ENCODE measurements at regions not wholly inside any gene's neighbourhood (a gene's known extent, or its start where the extent isn't known, plus 50 kb on each side); places are given as distances from the start of the nearest gene placed in this dataset.
"Not testable (repeated sequence)": the region's sequence is repeated elsewhere in the genome, so short reads cannot be mapped to it uniquely, and the experiment has no call there.

GRCh38 chr6:139961190-139961589, 586.7 kb upstream of the CITED2 start:
- Histone ChIP-seq H3K4me3 (ENCODE audit: low read length) (no peak overlapping the region), H3K4me1 (ENCODE audit: control insufficient read depth, insufficient read depth, low read length) (peaks cover 10% of the 10 kb centered on the region)

GRCh38 chr6:139960671-139961070, 586.2 kb upstream of the CITED2 start:
- no peaks in the 10 kb centered on the region for H3K27me3 ChIP-seq (replicated peaks; ENCODE audit: control insufficient read depth, insufficient read depth, low read length)
- no peaks in the 10 kb centered on the region for H3K36me3 ChIP-seq (ENCODE audit: control insufficient read depth, insufficient read depth, low read length, severe bottlenecking)
- H3K9ac ChIP-seq (ENCODE audit: low read length), result no peak overlapping the region
- no peak for DNase-seq (ENCODE audit: low read depth)
- no peak overlapping the region for H3K4me3 ChIP-seq (ENCODE audit: low read length)
- peaks cover 11% of the 10 kb centered on the region for H3K9me3 ChIP-seq (ENCODE audit: control insufficient read depth, low read length)
- peaks cover 9% of the 10 kb centered on the region for H3K4me1 ChIP-seq (ENCODE audit: control insufficient read depth, insufficient read depth, low read length)

More at GRCh38 chr6:139961190-139961589, 586.7 kb upstream of the CITED2 start:
- peaks cover 11% of the 10 kb centered on the region for H3K9me3 ChIP-seq (ENCODE audit: control insufficient read depth, low read length)
- no peak for DNase-seq (ENCODE audit: low read depth)
- H3K9ac ChIP-seq (ENCODE audit: low read length), result no peak overlapping the region
- no peaks in the 10 kb centered on the region for H3K36me3 ChIP-seq (ENCODE audit: control insufficient read depth, insufficient read depth, low read length, severe bottlenecking)
- no peaks in the 10 kb centered on the region for H3K27me3 ChIP-seq (replicated peaks; ENCODE audit: control insufficient read depth, insufficient read depth, low read length)

DNA sequence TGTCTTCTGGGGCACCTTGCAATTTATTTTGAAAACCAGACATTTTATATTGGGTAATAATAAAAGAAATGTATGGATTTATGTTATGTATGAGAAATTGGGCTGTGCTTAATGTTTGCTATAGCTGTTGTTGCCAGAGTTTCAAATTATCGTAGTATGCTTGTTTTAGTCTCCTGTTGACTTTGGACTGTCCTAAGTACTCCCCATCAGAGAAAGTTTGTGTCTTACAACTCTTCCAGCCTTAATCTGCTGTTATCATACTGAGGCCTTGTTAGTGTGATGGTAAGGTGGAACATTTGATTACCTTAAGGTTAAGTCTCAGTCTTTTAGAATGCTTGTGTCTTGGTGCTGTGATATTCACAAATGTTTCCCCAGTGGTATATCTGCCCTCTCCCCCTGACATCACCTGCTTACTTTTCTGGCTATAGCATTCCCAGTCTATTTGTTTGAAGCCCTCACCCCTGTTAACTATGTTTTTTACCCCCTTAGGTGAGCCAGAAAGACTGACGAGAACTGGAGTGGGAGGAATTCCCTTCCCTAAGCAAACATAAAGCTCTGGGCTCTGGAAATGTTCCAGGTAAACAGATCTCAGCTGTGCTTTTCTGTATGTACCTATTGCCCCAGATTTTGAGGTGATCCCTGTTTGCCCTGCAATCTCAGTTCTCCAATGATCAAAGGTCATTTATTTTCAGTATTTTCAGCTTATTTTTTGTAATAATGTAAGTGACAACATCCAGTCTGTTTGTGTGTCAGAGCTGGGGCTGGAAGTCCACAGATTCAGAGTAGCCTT, 581.1 kb upstream of the CITED2 start:
- Histone ChIP-seq H3K27me3 (replicated peaks; ENCODE audit: control insufficient read depth, insufficient read depth, low read length) (no peaks in the 10 kb centered on the region), H3K4me3 (ENCODE audit: low read length) (no peak overlapping the region), H3K9me3 (ENCODE audit: control insufficient read depth, low read length) (peaks cover 20% of the 10 kb centered on the region), H3K4me1 (ENCODE audit: control insufficient read depth, insufficient read depth, low read length) (no peaks in the 10 kb centered on the region), H3K9ac (ENCODE audit: low read length) (no peak overlapping the region), H3K36me3 (ENCODE audit: control insufficient read depth, insufficient read depth, low read length, severe bottlenecking) (no peaks in the 10 kb centered on the region)
- DNase-seq (ENCODE audit: low read depth), result no peak

DNA sequence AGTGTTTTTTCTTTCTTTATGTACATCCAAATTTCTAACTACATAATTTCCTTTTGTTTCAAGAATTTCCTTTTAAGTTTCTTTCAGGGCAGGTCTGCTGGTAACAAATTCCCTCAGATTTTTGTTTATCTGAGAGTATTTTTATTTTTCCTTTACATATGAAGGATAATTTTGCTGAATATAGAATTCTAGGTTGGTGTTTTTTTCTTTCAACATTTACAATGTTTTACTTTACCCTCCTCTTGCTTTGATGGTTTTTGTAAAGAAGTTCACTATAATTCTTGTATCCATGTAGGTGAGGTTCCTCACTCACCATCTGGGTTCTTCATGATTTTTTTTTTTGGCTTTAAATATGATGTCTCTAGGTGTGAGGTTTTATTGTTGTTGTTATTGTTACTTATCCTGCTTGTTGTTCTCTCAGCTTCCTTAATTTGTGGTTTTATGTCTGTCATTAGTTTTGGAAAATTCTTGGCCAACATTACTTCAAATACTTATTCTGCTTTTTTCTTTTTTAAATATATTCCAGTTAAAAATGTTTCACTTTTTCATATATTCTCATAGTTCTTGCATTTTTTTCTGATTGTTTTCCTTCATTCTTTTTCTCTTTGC, 580.1 kb upstream of the CITED2 start:
- no peak overlapping the region for H3K4me3 ChIP-seq (ENCODE audit: low read length)
- no peak overlapping the region for H3K9ac ChIP-seq (ENCODE audit: low read length)
- H3K9me3 ChIP-seq (ENCODE audit: control insufficient read depth, low read length), result peaks cover 20% of the 10 kb centered on the region
- H3K4me1 ChIP-seq (ENCODE audit: control insufficient read depth, insufficient read depth, low read length), result no peaks in the 10 kb centered on the region
- H3K27me3 ChIP-seq (replicated peaks; ENCODE audit: control insufficient read depth, insufficient read depth, low read length), result no peaks in the 10 kb centered on the region
- DNase-seq (ENCODE audit: low read depth), result no peak
- H3K36me3 ChIP-seq (ENCODE audit: control insufficient read depth, insufficient read depth, low read length, severe bottlenecking), result no peaks in the 10 kb centered on the region

DNA sequence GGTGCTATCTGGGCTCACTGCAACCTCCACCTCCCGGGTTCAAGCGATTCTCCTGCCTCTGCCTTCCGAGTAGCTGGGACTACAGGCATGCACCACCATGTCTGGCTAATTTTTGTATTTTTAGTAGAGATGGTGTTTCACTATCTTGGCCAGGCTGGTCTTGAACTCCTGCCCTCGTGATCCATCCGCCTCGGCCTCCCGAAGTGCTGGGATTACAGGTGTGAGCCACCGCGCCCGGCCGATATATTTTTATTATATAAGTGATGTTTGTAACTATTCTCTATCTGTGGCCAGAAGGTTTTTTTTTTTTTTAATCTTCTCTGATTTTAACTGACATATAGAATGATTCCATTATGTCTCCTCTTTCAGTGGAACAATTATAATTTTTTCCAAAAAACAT, 579.3 kb upstream of the CITED2 start:
- not testable (repeated sequence) for H3K36me3 ChIP-seq (ENCODE audit: control insufficient read depth, insufficient read depth, low read length, severe bottlenecking); DNase-seq (ENCODE audit: low read depth); H3K4me1 ChIP-seq (ENCODE audit: control insufficient read depth, insufficient read depth, low read length); H3K27me3 ChIP-seq (replicated peaks; ENCODE audit: control insufficient read depth, insufficient read depth, low read length); H3K4me3 ChIP-seq (ENCODE audit: low read length); H3K9ac ChIP-seq (ENCODE audit: low read length)
- peaks cover 23% of the 10 kb centered on the region for H3K9me3 ChIP-seq (ENCODE audit: control insufficient read depth, low read length)

- H3K9ac ChIP-seq (ENCODE audit: low read length), result no peak overlapping the region
- peaks cover 12% of the 10 kb centered on the region for H3K9me3 ChIP-seq (ENCODE audit: control insufficient read depth, low read length)
- H3K4me1 ChIP-seq (ENCODE audit: control insufficient read depth, insufficient read depth, low read length), result no peaks in the 10 kb centered on the region
- no peaks in the 10 kb centered on the region for H3K27me3 ChIP-seq (replicated peaks; ENCODE audit: control insufficient read depth, insufficient read depth, low read length)
- DNase-seq (ENCODE audit: low read depth), result no peak
- H3K36me3 ChIP-seq (ENCODE audit: control insufficient read depth, insufficient read depth, low read length, severe bottlenecking), result no peaks in the 10 kb centered on the region
- no peak overlapping the region for H3K4me3 ChIP-seq (ENCODE audit: low read length)
These were observed 576.7 kb upstream of the CITED2 start for GRCh38 chr6:139951172-139951571.

DNA sequence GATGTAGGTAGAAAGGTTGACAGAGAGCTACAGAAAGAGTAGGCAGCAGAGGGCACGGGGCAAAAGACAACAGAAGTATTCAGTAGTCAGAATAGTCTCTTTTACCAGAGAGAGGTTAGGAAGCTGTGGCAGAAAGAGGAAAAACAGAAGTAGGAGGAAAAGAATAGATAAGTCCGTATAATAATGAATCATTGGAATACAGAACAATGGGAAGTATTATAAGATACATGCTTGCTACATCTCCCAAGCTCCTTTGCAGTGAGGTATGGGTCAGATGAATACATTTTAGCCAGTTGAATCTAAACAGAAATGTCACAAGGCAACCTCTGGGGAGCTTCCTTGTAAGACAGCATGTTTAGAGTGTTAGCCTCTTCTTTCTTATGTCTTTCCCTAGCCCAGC, 570.5 kb upstream of the CITED2 start:
- DNase-seq (ENCODE audit: low read depth), result no peak
- H3K9ac ChIP-seq (ENCODE audit: low read length), result no peak overlapping the region
- peaks cover 3% of the 10 kb centered on the region for H3K9me3 ChIP-seq (ENCODE audit: control insufficient read depth, low read length)
- H3K4me3 ChIP-seq (ENCODE audit: low read length), result no peak overlapping the region
- H3K4me1 ChIP-seq (ENCODE audit: control insufficient read depth, insufficient read depth, low read length), result peaks cover 39% of the 10 kb centered on the region
- H3K36me3 ChIP-seq (ENCODE audit: control insufficient read depth, insufficient read depth, low read length, severe bottlenecking), result no peaks in the 10 kb centered on the region
- no peaks in the 10 kb centered on the region for H3K27me3 ChIP-seq (replicated peaks; ENCODE audit: control insufficient read depth, insufficient read depth, low read length)

DNA sequence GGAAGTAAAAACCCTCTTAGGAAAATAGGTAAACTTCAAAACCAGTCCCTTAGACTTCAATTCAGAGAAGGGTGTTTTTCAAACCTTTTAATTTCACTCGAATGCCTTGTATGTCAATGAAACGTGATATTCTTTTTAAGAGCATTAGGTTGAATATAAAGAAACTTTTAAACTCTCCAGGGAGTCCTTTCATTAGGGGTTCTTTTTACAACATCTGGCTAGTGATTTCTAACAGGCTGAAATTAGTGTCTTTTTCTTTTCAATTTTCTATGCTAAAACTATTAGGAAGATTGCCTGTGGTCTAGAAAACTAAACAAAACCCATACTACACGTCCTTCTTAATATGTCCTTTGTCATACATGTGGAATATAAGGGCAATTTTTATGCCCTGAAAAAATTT, 569.7 kb upstream of the CITED2 start:
- DNase-seq (ENCODE audit: low read depth), result no peak
- no peaks in the 10 kb centered on the region for H3K27me3 ChIP-seq (replicated peaks; ENCODE audit: control insufficient read depth, insufficient read depth, low read length)
- H3K36me3 ChIP-seq (ENCODE audit: control insufficient read depth, insufficient read depth, low read length, severe bottlenecking), result no peaks in the 10 kb centered on the region
- peak overlapping the region; percentile 47 for H3K9ac ChIP-seq (ENCODE audit: low read length)
- H3K4me3 ChIP-seq (ENCODE audit: low read length), result no peak overlapping the region
- H3K9me3 ChIP-seq (ENCODE audit: control insufficient read depth, low read length), result no peaks in the 10 kb centered on the region
- H3K4me1 ChIP-seq (ENCODE audit: control insufficient read depth, insufficient read depth, low read length), result peaks cover 39% of the 10 kb centered on the region

DNA sequence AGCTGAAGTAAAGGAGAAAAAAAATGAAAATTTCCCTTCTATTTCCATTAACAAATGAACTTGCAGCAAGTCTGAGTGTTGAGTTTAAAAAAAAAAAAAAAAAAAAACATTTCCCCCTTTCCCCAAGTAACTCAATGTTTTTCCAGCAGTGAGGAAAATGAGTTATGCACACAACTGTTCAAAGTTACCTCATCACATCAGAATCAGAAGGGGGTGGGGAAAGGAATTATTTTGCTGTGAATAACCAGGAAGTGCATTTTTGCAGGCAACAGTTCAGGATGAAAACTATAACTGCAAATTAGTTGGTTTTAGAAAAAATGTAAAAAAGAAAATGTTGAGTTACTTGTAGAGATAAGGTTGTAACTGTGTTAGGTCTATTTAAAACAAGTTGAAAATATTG, 568.9 kb upstream of the CITED2 start:
- no peak overlapping the region for H3K4me3 ChIP-seq (ENCODE audit: low read length)
- H3K9ac ChIP-seq (ENCODE audit: low read length), result peak overlapping the region; percentile 47
- H3K9me3 ChIP-seq (ENCODE audit: control insufficient read depth, low read length), result no peaks in the 10 kb centered on the region
- H3K4me1 ChIP-seq (ENCODE audit: control insufficient read depth, insufficient read depth, low read length), result peaks cover 39% of the 10 kb centered on the region
- no peaks in the 10 kb centered on the region for H3K27me3 ChIP-seq (replicated peaks; ENCODE audit: control insufficient read depth, insufficient read depth, low read length)
- DNase-seq (ENCODE audit: low read depth), result peak; percentile 81
- no peaks in the 10 kb centered on the region for H3K36me3 ChIP-seq (ENCODE audit: control insufficient read depth, insufficient read depth, low read length, severe bottlenecking)

GRCh38 chr6:139942331-139942730, 567.9 kb upstream of the CITED2 start:
- peaks cover 39% of the 10 kb centered on the region for H3K4me1 ChIP-seq (ENCODE audit: control insufficient read depth, insufficient read depth, low read length)
- no peaks in the 10 kb centered on the region for H3K27me3 ChIP-seq (replicated peaks; ENCODE audit: control insufficient read depth, insufficient read depth, low read length)
- no peak overlapping the region for H3K4me3 ChIP-seq (ENCODE audit: low read length)
- no peaks in the 10 kb centered on the region for H3K36me3 ChIP-seq (ENCODE audit: control insufficient read depth, insufficient read depth, low read length, severe bottlenecking)
- no peak for DNase-seq (ENCODE audit: low read depth)
- H3K9ac ChIP-seq (ENCODE audit: low read length), result no peak overlapping the region
- no peaks in the 10 kb centered on the region for H3K9me3 ChIP-seq (ENCODE audit: control insufficient read depth, low read length)

- Histone ChIP-seq H3K9me3 (ENCODE audit: control insufficient read depth, low read length) (no peaks in the 10 kb centered on the region), H3K27me3 (replicated peaks; ENCODE audit: control insufficient read depth, insufficient read depth, low read length) (no peaks in the 10 kb centered on the region), H3K9ac (ENCODE audit: low read length) (peak overlapping the region; percentile 68), H3K4me1 (ENCODE audit: control insufficient read depth, insufficient read depth, low read length) (peaks cover 39% of the 10 kb centered on the region), H3K36me3 (ENCODE audit: control insufficient read depth, insufficient read depth, low read length, severe bottlenecking) (no peaks in the 10 kb centered on the region), H3K4me3 (ENCODE audit: low read length) (peak overlapping the region; percentile 57)
- no peak for DNase-seq (ENCODE audit: low read depth)
These were observed 567.4 kb upstream of the CITED2 start for GRCh38 chr6:139941826-139942225.

All from adipocyte (in vitro differentiated cells).